ENCODE measurements at regions not wholly inside any gene's neighbourhood (a gene's known extent, or its start where the extent isn't known, plus 50 kb on each side); places are given as distances from the start of the nearest gene placed in this dataset.

GRCh38 chr1:47658161-47658920 lies 220.5 kb downstream of the FOXD2 start:
- peaks cover 2% of the 10 kb centered on the region for H3K27me3 ChIP-seq (ENCODE audit: control insufficient read depth, extremely low read depth, insufficient read depth, low read length)
- no peak overlapping the region for H3K9ac ChIP-seq (ENCODE audit: control insufficient read depth, extremely low read depth, insufficient read depth, low read length)
- no peaks in the 10 kb centered on the region for H3K9me3 ChIP-seq (ENCODE audit: control insufficient read depth, low read depth, low read length)
- TF ChIP-seq EZH2 (IDR thresholded peaks at IDR 0.05; ENCODE audit: low read length) (no peak), CTCF (optimal IDR thresholded peaks at IDR 0.05 in 1 of 3, IDR thresholded peaks at IDR 0.05 in 1 of 3, conservative IDR thresholded peaks at IDR 0.05 in 1 of 3; ENCODE audit: extremely low read depth in 1 of 3, insufficient read depth in 2 of 3, low read length in 3 of 3) (no peak)
- no peak for FAIRE-seq
- no peak for DNase-seq (ENCODE audit: low read depth, low spot score)
- dilution Hi-C loops (cut with MboI; ENCODE audit: extremely low pct_ligation_motif_present, low sequenced_read_pairs): no loop called here
- no peaks in the 10 kb centered on the region for H3K9me1 ChIP-seq (ENCODE audit: control insufficient read depth, extremely low read depth, insufficient read depth, low read length)
- H3K36me3 ChIP-seq (ENCODE audit: control insufficient read depth in 2 of 2, extremely low read depth in 1 of 2, insufficient read depth in 2 of 2, low read length in 2 of 2): no peaks in the 10 kb centered on the region
- no peak overlapping the region for H2AFZ ChIP-seq (ENCODE audit: control insufficient read depth, low read length)
- no peak overlapping the region for H3K4me2 ChIP-seq (ENCODE audit: control insufficient read depth, extremely low read depth, insufficient read depth, low read depth, low read length)
- no peak overlapping the region for H3K27ac ChIP-seq (ENCODE audit: control insufficient read depth, insufficient read depth, low read length)
- no peaks in the 10 kb centered on the region for H3K79me2 ChIP-seq (ENCODE audit: control insufficient read depth, insufficient read depth, low read length)
- no peaks in the 10 kb centered on the region for H3K4me1 ChIP-seq (ENCODE audit: control insufficient read depth, extremely low read depth, insufficient read depth, low read length)
- H3K4me3 ChIP-seq (ENCODE audit: control insufficient read depth in 2 of 3, extremely low read depth in 1 of 3, insufficient read depth in 2 of 3, low read depth in 1 of 3, low read length in 3 of 3): no peak overlapping the region
- H4K20me1 ChIP-seq (ENCODE audit: control insufficient read depth, extremely low read depth, insufficient read depth, low read length): no peaks in the 10 kb centered on the region

- Histone ChIP-seq H3K36me3 (ENCODE audit: control insufficient read depth in 2 of 2, extremely low read depth in 1 of 2, insufficient read depth in 2 of 2, low read length in 2 of 2) (no peaks in the 10 kb centered on the region), H3K9me1 (ENCODE audit: control insufficient read depth, extremely low read depth, insufficient read depth, low read length) (no peaks in the 10 kb centered on the region), H3K4me3 (ENCODE audit: control insufficient read depth in 2 of 3, extremely low read depth in 1 of 3, insufficient read depth in 2 of 3, low read depth in 1 of 3, low read length in 3 of 3) (no peak overlapping the region), H3K9ac (ENCODE audit: control insufficient read depth, extremely low read depth, insufficient read depth, low read length) (no peak overlapping the region), H3K27me3 (ENCODE audit: control insufficient read depth, extremely low read depth, insufficient read depth, low read length) (peaks cover 2% of the 10 kb centered on the region), H4K20me1 (ENCODE audit: control insufficient read depth, extremely low read depth, insufficient read depth, low read length) (no peaks in the 10 kb centered on the region), H2AFZ (ENCODE audit: control insufficient read depth, low read length) (no peak overlapping the region), H3K27ac (ENCODE audit: control insufficient read depth, insufficient read depth, low read length) (no peak overlapping the region), H3K4me1 (ENCODE audit: control insufficient read depth, extremely low read depth, insufficient read depth, low read length) (no peaks in the 10 kb centered on the region), H3K4me2 (ENCODE audit: control insufficient read depth, extremely low read depth, insufficient read depth, low read depth, low read length) (no peak overlapping the region), H3K79me2 (ENCODE audit: control insufficient read depth, insufficient read depth, low read length) (no peaks in the 10 kb centered on the region), H3K9me3 (ENCODE audit: control insufficient read depth, low read depth, low read length) (no peaks in the 10 kb centered on the region)
- TF ChIP-seq CTCF (optimal IDR thresholded peaks at IDR 0.05 in 1 of 3, IDR thresholded peaks at IDR 0.05 in 1 of 3, conservative IDR thresholded peaks at IDR 0.05 in 1 of 3; ENCODE audit: extremely low read depth in 1 of 3, insufficient read depth in 2 of 3, low read length in 3 of 3): no peak
- TF ChIP-seq EZH2 (IDR thresholded peaks at IDR 0.05; ENCODE audit: low read length): no peak
- no peak for DNase-seq (ENCODE audit: low read depth, low spot score)
- dilution Hi-C loops (cut with MboI; ENCODE audit: extremely low pct_ligation_motif_present, low sequenced_read_pairs): no loop called here
- FAIRE-seq: no peak
Measured at GRCh38 chr1:47659146-47659545, 221.3 kb downstream of the FOXD2 start.
